GM19035 (cell line): ENCODE measurements at regions not wholly inside any gene's neighbourhood (a gene's known extent, or its start where the extent isn't known, plus 50 kb on each side); places are given as distances from the start of the nearest gene placed in this dataset.

ENCODE experiments used
- ATAC-seq: cut with Tn5 transposase; IDR thresholded peaks from one replicate; pipeline ENCODE4 v1.9.1; 2021; ENCODE audit not compliant: unreplicated experiment

DNA sequence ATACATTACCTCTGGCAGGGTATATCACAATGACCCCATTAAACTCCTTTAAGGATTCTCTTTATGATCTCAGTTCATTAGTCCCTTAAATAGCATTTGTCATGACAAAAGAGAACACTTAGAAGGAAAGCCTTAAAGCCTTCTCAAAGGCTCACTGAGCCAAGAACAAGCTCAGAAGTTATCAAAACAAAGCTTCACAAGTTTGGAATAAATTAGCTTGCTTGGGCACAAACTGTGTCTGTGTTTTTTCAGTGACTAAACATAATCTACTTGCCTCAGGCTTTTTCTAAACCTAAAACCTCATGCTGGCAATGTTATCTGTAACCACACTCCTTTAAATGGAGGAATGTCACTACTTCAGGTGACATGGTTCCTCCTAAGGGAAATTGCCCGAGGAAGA, 1114.9 kb upstream of the C9orf72 start:
- ATAC-seq, result no peak

DNA sequence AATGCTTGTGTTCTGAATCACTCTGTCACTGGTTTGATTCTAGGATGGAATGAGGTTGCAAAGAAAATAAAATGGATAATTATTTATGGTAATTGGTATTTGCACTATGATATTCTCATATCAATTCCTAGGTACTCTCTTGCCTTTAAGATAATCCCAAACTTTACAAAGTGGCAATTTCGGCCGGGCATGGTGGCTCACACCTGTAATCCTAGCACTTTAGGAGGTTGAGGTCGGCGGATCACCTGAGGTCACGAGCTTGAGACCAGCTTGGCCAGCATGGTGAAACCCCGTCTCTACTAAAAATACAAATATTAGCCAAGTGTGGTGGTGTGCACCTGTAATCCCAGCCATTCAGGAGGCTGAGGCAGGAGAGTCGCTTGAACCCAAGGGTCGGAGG, 1118.7 kb upstream of the C9orf72 start:
- no peak for ATAC-seq

DNA sequence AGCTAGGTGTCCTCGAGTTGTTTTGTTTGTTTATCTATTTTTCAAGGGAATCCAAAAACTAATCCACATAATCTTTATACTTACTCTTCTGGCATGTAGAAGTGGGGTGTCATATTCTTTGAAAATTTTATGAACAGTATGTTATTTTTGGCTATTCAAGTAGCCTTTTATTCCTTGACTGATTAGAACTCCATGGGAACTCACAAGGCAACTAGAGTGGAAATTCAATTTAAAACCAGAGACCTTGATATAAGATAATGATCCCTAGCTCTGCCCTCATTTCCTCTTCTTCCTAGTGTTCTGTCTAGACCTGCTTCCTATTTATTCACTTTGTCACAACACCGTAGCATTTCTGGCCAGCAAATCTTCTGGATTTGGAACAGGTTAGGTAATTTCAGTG, 1123.7 kb upstream of the C9orf72 start:
- ATAC-seq, result no peak

DNA sequence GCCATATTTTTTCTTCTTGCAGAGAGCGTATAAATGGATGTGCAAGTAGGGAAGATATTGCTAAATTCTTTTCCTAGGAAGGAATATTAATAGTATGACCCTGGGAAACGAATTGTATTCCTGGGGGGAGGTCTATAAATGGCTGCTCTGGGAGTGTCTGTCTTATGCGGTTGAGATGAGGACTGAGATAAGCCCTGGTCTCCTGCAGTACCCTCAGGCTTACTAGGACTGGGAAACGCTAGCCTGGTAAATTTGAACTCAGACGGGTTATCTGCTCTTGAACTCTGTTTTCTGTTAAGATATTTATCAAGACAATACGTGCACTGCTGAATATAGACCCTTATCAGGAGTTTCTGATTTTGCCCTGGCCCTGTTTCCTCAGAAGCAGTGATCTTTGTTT, 1126.4 kb upstream of the C9orf72 start:
- ATAC-seq, result no peak

DNA sequence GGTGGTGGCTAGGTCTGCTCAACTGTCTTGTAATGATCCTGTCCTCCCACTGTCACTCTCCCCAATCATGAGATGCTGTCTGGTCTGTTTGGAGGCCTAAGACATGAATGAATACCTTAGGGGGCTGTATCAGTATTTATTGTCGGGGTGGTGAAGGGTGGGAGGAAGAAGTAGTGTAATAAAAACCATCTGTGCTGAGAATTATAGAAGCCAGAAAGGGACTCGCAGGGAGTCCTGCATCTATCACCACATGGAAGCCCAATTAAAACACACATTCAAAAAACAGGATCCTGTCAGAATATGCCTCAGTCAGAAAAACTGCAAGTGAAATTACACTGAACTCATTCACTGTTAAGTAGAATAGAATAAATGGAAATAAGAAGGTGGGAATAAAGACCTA, 1134.3 kb upstream of the C9orf72 start:
- ATAC-seq, result no peak

DNA sequence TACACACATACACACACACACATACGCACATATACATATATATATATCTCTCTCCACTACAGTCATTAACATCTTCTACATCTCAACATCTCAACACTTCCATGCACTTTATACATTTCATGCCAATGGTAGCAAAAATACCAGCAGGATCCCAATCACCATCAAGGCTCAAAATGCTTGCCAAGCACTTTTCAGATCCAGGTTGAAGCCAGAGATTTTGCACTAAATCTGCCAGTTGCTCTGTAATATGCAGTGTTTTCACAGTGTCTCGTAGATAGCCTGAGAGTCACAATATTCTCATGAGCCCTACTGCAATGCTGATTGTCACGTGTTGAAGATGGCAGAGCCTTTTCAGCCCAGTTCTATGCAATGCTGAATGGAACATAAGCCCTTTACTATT, 1140.9 kb upstream of the C9orf72 start:
- ATAC-seq, result no peak

DNA sequence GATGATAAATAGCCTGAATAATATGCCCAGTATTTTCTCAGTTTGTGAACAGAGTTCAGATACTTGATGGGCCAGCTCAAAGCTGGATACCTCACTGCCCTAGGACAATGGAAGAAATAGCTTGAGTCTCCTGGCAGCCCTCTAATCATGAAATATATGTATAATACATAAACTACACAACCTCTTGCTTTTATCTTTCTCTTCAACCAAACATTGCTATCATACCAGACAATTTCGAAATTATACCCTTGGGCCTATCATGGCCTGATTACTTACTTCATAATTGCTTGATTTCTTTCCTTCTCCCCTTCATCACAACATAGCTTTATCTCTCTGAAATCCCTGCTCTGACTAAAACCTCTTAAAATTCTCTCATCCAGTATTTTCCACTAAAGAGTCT, 1144.9 kb upstream of the C9orf72 start:
- no peak for ATAC-seq

DNA sequence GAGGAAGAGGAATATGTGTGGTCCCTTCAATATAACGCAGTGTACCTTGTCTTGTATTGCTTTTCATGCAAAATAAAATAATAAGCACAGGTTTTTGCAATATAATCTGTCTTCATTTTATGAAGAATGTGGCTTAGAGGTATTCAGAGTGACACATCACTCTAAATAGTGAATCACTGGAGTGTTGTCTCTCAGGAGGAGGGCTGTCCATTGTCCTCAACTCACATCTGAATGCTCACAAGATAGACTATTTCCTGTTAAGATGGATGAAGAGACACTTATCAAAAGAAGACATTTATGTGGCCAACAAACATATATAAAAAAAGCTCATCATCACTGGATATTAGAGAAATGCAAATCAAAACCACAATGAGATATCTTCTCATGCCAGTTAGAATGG, 1147.5 kb upstream of the C9orf72 start:
- ATAC-seq, result no peak

DNA sequence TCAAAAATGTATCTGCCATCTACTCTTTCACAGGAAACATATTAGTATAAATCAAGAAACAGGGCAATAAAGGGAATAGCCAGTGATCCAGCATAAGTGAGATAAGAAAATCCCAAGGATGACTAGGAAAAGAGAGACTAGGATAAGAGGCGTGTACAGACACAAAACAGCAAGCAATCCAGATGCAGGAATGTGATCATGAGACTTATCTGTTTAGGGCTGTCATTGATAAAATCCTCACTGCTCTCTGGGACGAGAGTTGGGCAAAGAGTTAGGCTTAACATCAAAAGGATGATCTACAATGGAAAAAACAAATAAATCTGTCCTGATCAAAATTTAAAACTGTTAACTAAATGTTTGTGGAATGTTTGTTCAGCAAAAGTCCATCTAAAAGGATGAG, 1156.8 kb upstream of the C9orf72 start:
- ATAC-seq, result no peak

DNA sequence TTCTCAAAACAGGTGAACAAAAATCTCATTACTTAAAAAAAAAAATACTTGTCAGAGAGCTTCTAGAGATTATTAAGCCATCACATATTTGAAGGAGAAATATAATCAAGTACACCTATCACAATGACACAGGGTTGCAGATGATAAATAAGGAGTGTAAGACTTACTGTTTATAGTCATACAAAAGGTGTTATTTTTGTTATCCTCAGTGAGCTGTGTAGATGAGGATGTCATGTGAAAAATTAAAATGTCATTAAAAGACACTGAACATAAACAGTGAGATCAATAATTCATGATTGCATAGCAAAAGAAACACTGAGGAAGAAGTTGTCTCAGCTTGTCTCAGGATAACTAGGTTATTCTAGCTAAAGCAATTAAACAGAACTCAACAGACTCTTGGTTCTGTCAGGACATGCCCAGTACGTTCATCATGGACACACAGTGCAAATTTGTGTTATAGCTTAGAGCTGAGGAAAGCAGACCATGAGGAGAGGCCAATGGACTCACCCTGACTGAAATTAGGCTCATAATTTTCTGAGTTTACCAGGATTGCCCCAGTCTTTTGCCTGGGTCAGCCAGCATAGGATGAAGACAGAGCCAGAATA, 1162.6 kb upstream of the C9orf72 start:
- ATAC-seq, result no peak

DNA sequence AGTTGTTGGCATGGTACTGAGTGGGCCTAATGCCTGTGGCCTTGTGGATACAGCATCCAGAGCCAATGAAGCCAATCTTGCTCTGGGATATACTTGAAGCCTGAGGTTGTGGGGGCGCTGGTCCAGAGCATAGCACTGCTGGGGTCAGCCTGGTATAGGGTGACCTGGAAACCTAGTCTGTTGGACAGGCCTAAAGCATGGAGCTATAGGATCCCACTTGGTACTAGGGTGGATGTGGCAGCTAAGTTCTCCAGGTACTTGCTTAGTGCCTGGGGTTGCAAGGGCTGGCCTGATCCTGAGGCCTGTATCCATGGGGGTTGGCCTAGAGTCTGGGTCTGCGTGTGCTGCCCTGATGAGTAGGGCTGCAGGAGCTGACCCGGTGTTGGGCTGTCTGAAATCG, 1168.2 kb upstream of the C9orf72 start:
- ATAC-seq, result no peak

DNA sequence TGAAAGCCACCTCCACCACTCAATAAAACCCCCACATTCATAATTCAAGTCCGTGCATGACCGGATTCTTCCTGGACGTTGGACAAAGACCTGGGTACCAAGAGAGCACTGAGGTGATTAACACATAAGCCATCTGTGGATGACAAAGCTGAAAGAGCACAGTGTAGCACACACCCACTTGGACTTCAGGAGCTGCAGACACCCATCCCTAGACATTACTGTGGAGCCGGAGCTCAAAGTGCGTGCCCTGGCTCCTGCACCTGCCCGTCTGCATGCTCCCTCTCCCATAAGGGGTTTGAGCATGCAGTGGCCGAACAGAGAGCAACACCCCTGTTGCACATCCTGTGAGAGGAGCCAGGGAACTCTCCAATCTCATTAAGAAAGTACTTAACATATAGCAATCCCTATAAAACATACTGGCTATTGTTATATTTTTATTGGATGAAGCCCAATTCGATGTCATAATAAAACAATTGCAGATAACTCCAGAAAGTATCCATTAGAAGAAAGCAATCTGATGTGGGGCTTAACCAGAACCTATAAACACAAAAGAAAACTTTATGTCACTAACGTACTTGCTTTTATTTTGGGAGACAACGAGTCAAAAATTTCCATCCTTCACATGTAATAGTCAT, 1174.2 kb upstream of the C9orf72 start:
- no peak for ATAC-seq

DNA sequence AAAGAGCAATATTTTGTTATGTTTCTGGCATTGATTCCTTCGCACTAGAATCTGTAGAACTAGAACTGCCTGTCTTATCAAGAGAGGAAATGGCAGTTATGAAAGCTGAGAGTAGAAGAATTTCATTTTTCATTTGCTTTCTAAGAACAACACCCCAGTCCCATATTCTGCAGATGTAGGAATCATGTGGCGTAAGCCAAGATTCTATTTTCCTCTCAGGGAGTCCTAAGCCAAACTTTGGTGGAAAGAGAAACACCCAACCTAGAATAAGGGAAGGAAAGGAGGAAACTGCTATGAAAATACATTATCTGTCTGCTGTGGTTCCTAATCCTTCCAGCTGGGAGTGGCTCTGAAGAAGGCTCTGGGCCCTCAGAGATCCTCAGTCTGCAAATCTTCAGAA, 1176.9 kb upstream of the C9orf72 start:
- ATAC-seq, result no peak

DNA sequence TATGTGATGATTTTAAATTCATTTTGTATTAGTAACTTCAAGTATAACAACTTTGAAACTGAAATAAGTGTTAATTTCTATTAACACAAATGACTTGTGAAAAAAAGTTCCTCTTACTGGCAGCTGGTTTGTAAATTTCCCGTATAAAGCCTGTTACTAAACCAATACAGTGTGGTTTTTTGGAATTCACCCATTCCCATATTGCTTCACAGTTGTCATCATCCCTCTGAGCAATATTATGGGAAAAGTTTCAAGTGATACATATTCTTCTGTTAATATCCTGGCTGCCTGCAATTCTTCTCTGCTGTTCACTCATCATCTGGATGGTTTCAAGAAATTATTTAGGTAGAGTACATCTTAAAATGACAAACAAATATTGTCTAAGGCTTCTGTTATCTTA, 1185.1 kb upstream of the C9orf72 start:
- ATAC-seq, result no peak

DNA sequence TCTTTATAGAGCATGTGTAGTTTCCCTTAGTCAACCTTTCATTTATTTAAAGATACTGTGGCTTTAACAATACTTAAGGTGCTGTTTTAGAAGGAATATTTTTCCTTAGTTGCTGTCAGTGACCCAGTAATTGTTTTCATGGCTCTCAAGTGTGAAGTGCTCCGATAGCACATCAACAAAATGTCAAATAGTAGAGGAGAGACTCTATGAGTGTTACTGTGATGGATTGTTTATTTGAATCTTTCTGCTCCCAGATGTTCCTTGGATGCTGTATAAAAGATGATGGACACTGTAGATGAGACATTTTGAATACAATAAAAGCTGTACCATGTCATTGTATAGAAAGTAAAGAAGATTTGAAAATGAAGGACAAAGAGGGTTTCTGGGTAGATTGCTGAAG, 1185.7 kb upstream of the C9orf72 start:
- no peak for ATAC-seq

DNA sequence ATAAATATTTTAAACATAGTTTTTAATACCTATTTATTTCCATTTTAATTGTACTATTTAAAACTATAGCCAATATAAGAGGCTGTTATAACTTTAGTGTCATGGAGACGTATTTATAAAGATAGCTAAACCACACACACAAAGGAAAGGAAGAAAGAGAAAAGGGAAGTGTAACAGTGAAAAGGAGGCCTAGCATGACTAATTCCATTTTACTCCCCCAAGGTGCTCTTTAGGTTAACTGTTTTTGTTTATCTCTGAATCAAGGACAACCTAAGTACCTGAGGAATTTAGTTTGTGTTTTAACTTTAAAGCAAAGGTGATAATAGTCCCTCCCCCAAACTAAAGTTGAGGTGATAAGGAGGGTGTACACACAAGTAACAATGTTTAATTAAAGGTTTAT, 1188.9 kb upstream of the C9orf72 start:
- no peak for ATAC-seq

DNA sequence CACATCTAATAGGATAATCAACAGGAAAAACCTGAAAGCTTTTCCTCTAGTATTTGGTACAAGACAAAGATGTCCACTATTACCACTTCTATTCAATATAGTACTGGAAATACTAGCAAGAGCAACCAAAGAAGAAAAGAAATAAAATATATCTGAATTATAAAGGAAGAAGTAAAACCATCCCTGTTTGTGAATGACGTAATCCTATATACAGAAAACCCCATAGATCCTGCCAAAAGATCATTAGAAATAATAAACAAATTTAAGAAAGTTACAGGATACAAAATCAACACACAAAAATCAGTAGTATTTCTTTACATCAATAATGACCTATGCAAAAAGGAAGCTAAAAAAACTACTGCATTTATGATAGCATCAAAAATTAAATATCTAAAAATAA, 1191.3 kb upstream of the C9orf72 start:
- no peak for ATAC-seq

DNA sequence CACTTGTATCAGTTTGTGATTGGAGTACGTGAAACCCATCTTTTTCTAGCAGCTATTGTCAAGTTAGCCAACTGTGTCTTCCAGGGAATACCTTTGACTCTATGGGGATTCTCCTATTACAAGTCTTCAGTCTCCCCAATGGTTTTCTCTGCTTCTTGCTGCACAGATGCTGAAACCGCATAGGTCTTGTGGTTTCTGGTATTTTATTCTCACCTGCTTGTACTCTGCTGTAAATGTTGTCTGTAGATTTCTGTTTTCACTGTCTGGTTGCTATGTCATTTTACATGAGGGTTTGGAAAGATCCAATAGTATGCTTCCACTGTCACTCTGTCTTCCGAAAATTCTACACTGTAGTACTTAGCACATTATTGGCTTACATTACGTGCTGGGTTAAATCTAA, 1196.9 kb upstream of the C9orf72 start:
- no peak for ATAC-seq

DNA sequence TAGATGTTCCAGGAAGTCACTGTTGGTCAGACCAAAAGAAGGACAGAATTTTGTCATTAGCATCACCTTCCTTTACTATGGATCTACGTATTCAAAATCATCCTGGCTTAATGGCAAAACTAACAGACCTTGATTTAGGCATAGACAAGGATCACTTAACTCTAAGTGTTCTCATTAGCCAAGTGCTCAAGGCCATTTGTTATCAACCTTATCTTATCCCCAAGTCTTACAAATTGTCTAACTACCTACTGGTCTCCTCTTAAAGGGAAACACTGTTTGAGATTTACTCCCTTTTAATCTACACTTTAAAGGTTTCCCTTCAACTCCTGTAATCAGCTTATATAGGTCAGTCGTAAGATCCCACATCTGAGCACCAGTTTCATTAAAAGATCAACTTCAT, 1197.5 kb upstream of the C9orf72 start:
- ATAC-seq, result no peak

DNA sequence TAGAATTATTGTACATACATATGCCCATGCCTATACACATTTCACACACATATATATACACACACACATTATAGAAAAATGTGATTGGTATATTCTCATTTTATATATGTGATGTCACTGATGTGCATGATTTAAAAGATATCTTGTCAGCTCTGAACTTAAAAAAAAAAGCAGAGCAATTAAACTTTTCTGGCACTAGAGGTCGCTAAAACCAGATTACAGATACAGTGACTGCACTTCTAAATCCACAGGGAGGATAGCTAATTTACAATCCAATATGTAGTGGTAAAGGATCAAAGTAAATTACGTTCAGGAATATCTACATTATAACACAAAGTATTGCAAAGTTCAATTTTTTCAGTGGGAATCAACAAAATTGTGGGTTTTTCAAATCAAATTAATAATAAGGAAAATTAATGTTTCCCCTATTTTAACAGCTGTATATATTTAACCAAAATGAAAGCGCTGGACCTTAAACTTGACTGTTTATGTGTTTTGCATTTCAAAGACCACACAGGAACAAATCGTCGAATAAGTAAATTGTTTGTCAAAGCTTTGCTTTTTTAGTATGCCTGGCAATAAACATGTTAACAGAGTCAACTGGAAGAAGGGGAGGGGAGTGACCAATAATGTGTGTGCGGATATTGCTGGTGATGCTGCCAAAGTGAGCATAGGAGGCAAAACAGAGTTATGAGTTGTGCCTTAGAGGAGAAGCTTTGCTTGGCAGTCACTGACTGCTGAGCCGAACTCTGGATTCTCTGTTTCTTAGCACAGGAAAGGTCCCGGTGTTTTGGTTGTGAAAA, 1201.4 kb upstream of the C9orf72 start:
- ATAC-seq, result no peak

DNA sequence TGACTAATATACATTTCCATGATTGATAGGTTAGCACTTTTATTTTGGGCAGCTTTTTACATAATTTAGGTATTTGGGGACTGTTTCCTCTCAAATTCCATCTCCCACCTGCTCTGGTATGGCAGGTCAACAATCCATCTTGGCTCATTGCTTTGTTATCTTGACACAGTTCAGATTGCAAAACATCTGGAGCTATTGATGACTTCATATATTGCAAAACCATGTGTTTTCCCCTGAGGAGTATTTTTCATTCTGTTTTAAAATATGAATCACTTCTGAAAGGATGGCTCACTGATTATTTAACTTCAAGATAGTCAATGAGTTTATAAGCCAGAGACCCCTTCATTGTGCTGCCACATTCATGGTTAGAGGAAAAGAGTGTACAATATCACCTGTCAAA, 1206.0 kb upstream of the C9orf72 start:
- ATAC-seq, result no peak

DNA sequence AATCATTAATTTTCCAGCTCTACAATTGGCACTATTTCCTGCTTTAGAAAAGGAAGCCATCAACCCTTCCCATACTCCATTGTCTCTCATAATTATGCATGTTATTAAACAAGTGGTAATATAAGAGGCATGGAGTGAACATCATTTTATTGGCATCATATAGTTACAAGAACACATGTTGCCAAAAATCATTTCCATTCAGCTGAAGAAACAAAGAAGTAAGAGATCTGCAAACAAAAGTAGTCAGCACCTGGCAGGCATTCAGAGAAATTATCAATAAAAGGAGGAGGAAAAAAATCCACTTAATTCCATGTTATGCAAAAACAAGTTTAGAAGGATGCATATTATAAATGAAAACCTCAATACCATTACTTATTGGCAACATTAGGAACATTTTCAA, 1208.2 kb upstream of the C9orf72 start:
- no peak for ATAC-seq

DNA sequence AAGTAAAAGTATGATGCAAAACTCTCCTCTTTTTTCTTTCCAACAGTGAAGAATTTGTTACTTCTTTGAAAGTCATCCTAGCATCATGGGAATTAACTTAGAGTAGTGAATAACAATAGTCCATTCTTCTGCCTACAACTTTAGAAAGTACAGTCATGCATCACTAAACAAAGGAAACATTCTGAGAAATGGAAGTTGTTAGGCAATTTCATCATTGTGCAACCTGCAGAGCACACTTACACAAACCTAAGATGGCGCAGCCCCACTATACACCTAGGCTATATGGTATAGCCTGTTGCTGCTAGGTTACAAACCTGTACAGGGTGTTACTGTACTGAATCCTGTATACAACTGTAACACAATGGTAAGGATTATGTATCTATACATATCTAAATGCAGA, 1209.3 kb upstream of the C9orf72 start:
- ATAC-seq, result no peak
